GM18511 (cell line): ENCODE measurements at regions not wholly inside any gene's neighbourhood (a gene's known extent, or its start where the extent isn't known, plus 50 kb on each side); places are given as distances from the start of the nearest gene placed in this dataset.
"Not testable (repeated sequence)": the region's sequence is repeated elsewhere in the genome, so short reads cannot be mapped to it uniquely, and the experiment has no call there.

Experiments used
- ATAC-seq: cut with Tn5 transposase; IDR thresholded peaks from one replicate; pipeline ENCODE4 v1.9.1; 2021; ENCODE audit warnings: mild to moderate bottlenecking, moderate library complexity; ENCODE audit not compliant: unreplicated experiment

- ATAC-seq, result not testable (repeated sequence)
Observed at GRCh38 chr1:149695066-149695465, 87.4 kb upstream of the FCGR1A start.

GRCh38 chr1:149700220-149700619 is 82.3 kb upstream of the FCGR1A start:
- not testable (repeated sequence) for ATAC-seq

GRCh38 chr1:149700677-149701567 is 81.6 kb upstream of the FCGR1A start:
- ATAC-seq, result not testable (repeated sequence)

GRCh38 chr1:149708192-149708853 is 74.2 kb upstream of the FCGR1A start:
- ATAC-seq, result peak; percentile 90

- ATAC-seq, result not testable (repeated sequence)
Observed at GRCh38 chr1:149711651-149712050, 70.8 kb upstream of the FCGR1A start.

GRCh38 chr1:149712154-149712927 is 70.2 kb upstream of the FCGR1A start:
- not testable (repeated sequence) for ATAC-seq

GRCh38 chr1:149713513-149713912 is 69.0 kb upstream of the FCGR1A start:
- ATAC-seq, result not testable (repeated sequence)

- ATAC-seq, result not testable (repeated sequence)
Observed at GRCh38 chr1:149713952-149714351, 68.5 kb upstream of the FCGR1A start.

- not testable (repeated sequence) for ATAC-seq
Observed at GRCh38 chr1:149724618-149725302, 57.7 kb upstream of the FCGR1A start.

- not testable (repeated sequence) for ATAC-seq
Observed at GRCh38 chr1:149726688-149727087, 55.8 kb upstream of the FCGR1A start.

- ATAC-seq, result not testable (repeated sequence)
Observed at GRCh38 chr1:149728598-149728997, 53.9 kb upstream of the FCGR1A start.
